Endothelial cell (in vitro differentiated cells): ENCODE measurements at regions not wholly inside any gene's neighbourhood (a gene's known extent, or its start where the extent isn't known, plus 50 kb on each side); places are given as distances from the start of the nearest gene placed in this dataset.

Experiments used
- DNase-seq: peaks from one replicate; pipeline ENCODE4 v3.0.0; 2021; ENCODE audit warnings: low spot score
- H3K27ac Mint-ChIP-seq: one replicate; pipeline ENCODE4 v1.8.0; 2021; ENCODE audit warnings: mixed read lengths, inconsistent platforms; ENCODE audit not compliant: unreplicated experiment
- H3K27me3 Mint-ChIP-seq: one replicate; pipeline ENCODE4 v1.8.0; 2021; ENCODE audit warnings: mild to moderate bottlenecking, moderate library complexity, mixed read lengths, inconsistent platforms; ENCODE audit not compliant: unreplicated experiment
- H3K36me3 Mint-ChIP-seq: one replicate; pipeline ENCODE4 v1.8.0; 2021; ENCODE audit warnings: mild to moderate bottlenecking, low read depth, mixed read lengths, inconsistent platforms; ENCODE audit not compliant: unreplicated experiment
- H3K4me1 Mint-ChIP-seq: one replicate; pipeline ENCODE4 v1.8.0; 2021; ENCODE audit warnings: mild to moderate bottlenecking, mixed read lengths, inconsistent platforms; ENCODE audit not compliant: unreplicated experiment
- H3K4me3 Mint-ChIP-seq: one replicate; pipeline ENCODE4 v1.8.0; 2021; ENCODE audit warnings: mild to moderate bottlenecking, mixed read lengths, inconsistent platforms; ENCODE audit not compliant: unreplicated experiment
- H3K9me3 Mint-ChIP-seq: one replicate; pipeline ENCODE4 v1.8.0; 2021; ENCODE audit warnings: mixed read lengths, inconsistent platforms; ENCODE audit not compliant: unreplicated experiment
- CTCF ChIP-seq: fragments of 200-600 bp; sonication (generic); IDR thresholded peaks from one replicate; pipeline ENCODE4 v1.5.0; 2021; ENCODE audit warnings: antibody characterized with exemption; ENCODE audit not compliant: unreplicated experiment

- DNase-seq, result no peak
- H3K27ac Mint-ChIP-seq, result no peak overlapping the region
- no peaks in the 10 kb centered on the region for H3K36me3 Mint-ChIP-seq
- no peak for TF ChIP-seq CTCF
- no peaks in the 10 kb centered on the region for H3K9me3 Mint-ChIP-seq
- no peaks in the 10 kb centered on the region for H3K27me3 Mint-ChIP-seq
- H3K4me3 Mint-ChIP-seq, result no peak overlapping the region
- H3K4me1 Mint-ChIP-seq, result peaks cover 3% of the 10 kb centered on the region
Measured at GRCh38 chr2:189305291-189305943, 125.9 kb upstream of the COL5A2 start.

- no peak for TF ChIP-seq CTCF
- H3K4me1 Mint-ChIP-seq, result peaks cover 3% of the 10 kb centered on the region
- peaks cover 2% of the 10 kb centered on the region for H3K27me3 Mint-ChIP-seq
- H3K4me3 Mint-ChIP-seq, result no peak overlapping the region
- H3K36me3 Mint-ChIP-seq, result no peaks in the 10 kb centered on the region
- no peak for DNase-seq
- no peak overlapping the region for H3K27ac Mint-ChIP-seq
- H3K9me3 Mint-ChIP-seq, result no peaks in the 10 kb centered on the region
Measured at GRCh38 chr2:189306525-189306924, 127.0 kb upstream of the COL5A2 start.

DNA sequence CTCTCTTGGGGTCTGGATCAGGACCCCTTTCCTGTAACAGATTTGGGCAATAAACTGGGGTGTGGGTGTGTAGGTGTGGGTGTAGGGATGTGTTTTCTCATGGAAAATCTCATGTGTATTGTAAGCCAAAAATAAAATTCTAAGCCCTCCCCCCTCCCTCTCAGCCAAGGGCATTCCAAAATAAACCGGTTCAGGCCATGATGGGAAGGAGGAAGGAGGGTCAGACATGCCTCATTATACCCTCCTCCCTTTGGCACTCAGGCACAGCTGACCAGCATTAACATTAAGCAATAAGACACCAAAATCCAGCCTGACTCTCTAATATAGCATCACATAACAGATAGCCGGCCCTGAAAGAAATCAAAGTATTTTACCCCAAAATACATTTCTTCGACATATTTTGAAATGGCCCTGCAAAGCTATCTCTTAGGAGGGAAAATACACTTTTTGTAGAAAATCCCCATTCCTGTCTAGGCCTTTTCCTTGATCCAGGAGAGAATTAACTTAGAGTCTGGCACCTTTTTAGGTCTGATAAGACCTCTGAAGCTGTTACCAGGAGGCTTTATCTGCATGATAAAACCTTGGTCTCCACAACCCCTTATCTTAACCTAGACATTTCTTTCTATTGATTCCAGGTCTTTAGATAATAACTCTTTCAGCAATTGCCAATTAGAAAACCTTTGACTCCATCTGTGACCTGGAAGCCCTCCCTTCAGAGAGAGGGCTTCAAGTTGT is 128.7 kb upstream of the COL5A2 start:
- Mint-ChIP-seq H3K27ac (no peak overlapping the region), H3K27me3 (peaks cover 2% of the 10 kb centered on the region), H3K4me3 (no peak overlapping the region), H3K4me1 (peaks cover 3% of the 10 kb centered on the region), H3K36me3 (no peaks in the 10 kb centered on the region), H3K9me3 (no peaks in the 10 kb centered on the region)
- DNase-seq, result no peak
- TF ChIP-seq CTCF, result no peak

DNA sequence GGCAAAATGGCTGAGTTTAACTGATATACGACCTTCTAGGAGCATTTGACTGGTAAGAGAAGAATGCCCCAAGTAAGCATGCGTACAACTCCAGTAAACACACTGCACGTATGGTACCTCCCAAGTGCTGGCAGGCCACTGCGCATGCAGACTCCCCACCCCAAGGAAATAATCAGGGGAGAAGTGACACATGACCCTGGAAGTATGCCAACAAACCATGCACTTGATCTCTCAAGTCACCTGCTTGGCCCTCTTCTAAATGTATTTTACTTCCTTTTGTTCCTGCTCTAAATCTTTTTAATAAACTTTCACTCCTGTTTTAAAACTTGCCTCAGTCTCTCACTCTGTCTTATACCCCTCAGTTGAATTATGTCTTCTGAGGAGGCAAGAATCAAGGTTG is 129.8 kb upstream of the COL5A2 start:
- peaks cover 2% of the 10 kb centered on the region for H3K27me3 Mint-ChIP-seq
- no peak for TF ChIP-seq CTCF
- H3K4me3 Mint-ChIP-seq, result no peak overlapping the region
- H3K27ac Mint-ChIP-seq, result no peak overlapping the region
- no peaks in the 10 kb centered on the region for H3K9me3 Mint-ChIP-seq
- no peak for DNase-seq
- H3K36me3 Mint-ChIP-seq, result no peaks in the 10 kb centered on the region
- H3K4me1 Mint-ChIP-seq, result peaks cover 2% of the 10 kb centered on the region

GRCh38 chr2:189312211-189312610 is 129.1 kb upstream of the WDR75 start:
- no peak for DNase-seq
- Mint-ChIP-seq H3K4me1 (no peaks in the 10 kb centered on the region), H3K36me3 (no peaks in the 10 kb centered on the region), H3K27ac (no peak overlapping the region), H3K4me3 (no peak overlapping the region), H3K27me3 (peaks cover 2% of the 10 kb centered on the region), H3K9me3 (no peaks in the 10 kb centered on the region)
- TF ChIP-seq CTCF, result no peak
